Naive B cell (primary cell): ENCODE measurements at regions not wholly inside any gene's neighbourhood (a gene's known extent, or its start where the extent isn't known, plus 50 kb on each side); places are given as distances from the start of the nearest gene placed in this dataset.
"Not testable (repeated sequence)": the region's sequence is repeated elsewhere in the genome, so short reads cannot be mapped to it uniquely, and the experiment has no call there.

Source experiments
- ATAC-seq, 2 donors: fragments of 150-1000 bp; cut with Tn5 transposase; 2 replicates each; pipeline ENCODE4 v1.10.0; 2021; ENCODE audit warnings: low read depth in 2 of 2, mild to moderate bottlenecking in 2 of 2, moderate library complexity in 2 of 2
- DNase-seq: peaks from one replicate; pipeline ENCODE4 v3.0.0; 2022
- H3K27ac Mint-ChIP-seq, 6 donors: one replicate each; pipeline ENCODE4 v1.8.0; 2020 to 2022; ENCODE audit warnings: mild to moderate bottlenecking in 6 of 6, mixed read lengths in 6 of 6, moderate library complexity in 5 of 6, inconsistent platforms in 2 of 6
- H3K27me3 Mint-ChIP-seq, 3 donors: one replicate each; pipeline ENCODE4 v1.8.0; 2021 to 2022; ENCODE audit warnings: mixed read lengths in 3 of 3, mild to moderate bottlenecking in 1 of 3
- H3K36me3 Mint-ChIP-seq, 2 donors: one replicate each; pipeline ENCODE4 v1.8.0; 2020 to 2022; ENCODE audit warnings: mixed read lengths in 2 of 2, inconsistent platforms in 1 of 2, mild to moderate bottlenecking in 1 of 2
- H3K4me1 Mint-ChIP-seq, 3 donors: one replicate each; pipeline ENCODE4 v1.8.0; 2020 to 2022; ENCODE audit warnings: mixed read lengths in 3 of 3, inconsistent platforms in 1 of 3, mild to moderate bottlenecking in 1 of 3, moderate library complexity in 1 of 3
- H3K4me3 Mint-ChIP-seq, 8 donors: one replicate each; pipeline ENCODE4 v1.8.0; 2020 to 2022; ENCODE audit warnings: mild to moderate bottlenecking in 8 of 8, mixed read lengths in 8 of 8, moderate library complexity in 8 of 8, inconsistent platforms in 2 of 8
- H3K9me3 Mint-ChIP-seq, 7 donors: one replicate each; pipeline ENCODE4 v1.8.0; 2020 to 2022; ENCODE audit warnings: mixed read lengths in 7 of 7, mild to moderate bottlenecking in 5 of 7, inconsistent platforms in 2 of 7, moderate library complexity in 1 of 7

- Mint-ChIP-seq H3K4me3 (no peak overlapping the region), H3K36me3 (no peaks in the 10 kb centered on the region), H3K4me1 (no peaks in the 10 kb centered on the region), H3K9me3 (peaks cover 0 to 2% (median 0%) of the 10 kb centered on the region in 7 donors), H3K27ac (no peak overlapping the region), H3K27me3 (no peaks in the 10 kb centered on the region)
- no peak for ATAC-seq
- DNase-seq: no peak
These were observed 453.0 kb downstream of the PCDH11X start for GRCh38 chrX:92232182-92232581.

DNA sequence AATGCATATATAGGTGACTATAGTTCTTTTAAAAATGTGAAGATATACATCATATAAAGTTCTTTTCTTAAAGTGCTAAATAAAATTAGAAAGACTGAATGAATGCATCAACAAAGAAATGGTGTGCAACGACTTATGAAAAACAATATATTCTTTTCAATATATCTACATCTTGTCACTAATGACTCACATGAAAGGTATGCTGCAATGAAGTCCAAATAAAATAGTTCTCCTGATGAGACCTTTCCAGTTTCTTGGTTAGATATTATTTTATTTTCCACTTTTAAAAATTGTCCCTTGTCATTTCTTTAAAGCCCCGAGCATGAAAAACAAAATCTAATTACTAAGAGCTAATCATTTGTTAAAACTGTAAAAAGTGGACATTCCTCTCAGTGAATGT is 462.1 kb downstream of the PCDH11X start:
- H3K9me3 Mint-ChIP-seq: peaks cover 0 to 3% (median 0%) of the 10 kb centered on the region in 7 donors
- H3K4me3 Mint-ChIP-seq: no peak overlapping the region
- H3K4me1 Mint-ChIP-seq: no peaks in the 10 kb centered on the region
- ATAC-seq: no peak
- no peak overlapping the region for H3K27ac Mint-ChIP-seq
- H3K27me3 Mint-ChIP-seq: no peaks in the 10 kb centered on the region
- no peak for DNase-seq
- no peaks in the 10 kb centered on the region for H3K36me3 Mint-ChIP-seq

GRCh38 chrX:92247076-92247475 is 467.9 kb downstream of the PCDH11X start:
- H3K36me3 Mint-ChIP-seq: no peaks in the 10 kb centered on the region
- no peak for DNase-seq
- no peak for ATAC-seq
- no peaks in the 10 kb centered on the region for H3K4me1 Mint-ChIP-seq
- H3K9me3 Mint-ChIP-seq: peaks cover 0 to 4% (median 0%) of the 10 kb centered on the region in 7 donors
- no peak overlapping the region for H3K4me3 Mint-ChIP-seq
- no peak overlapping the region for H3K27ac Mint-ChIP-seq
- H3K27me3 Mint-ChIP-seq: no peaks in the 10 kb centered on the region

- Mint-ChIP-seq H3K9me3 (peaks cover 0 to 4% (median 0%) of the 10 kb centered on the region in 7 donors), H3K36me3 (no peaks in the 10 kb centered on the region), H3K27me3 (no peaks in the 10 kb centered on the region), H3K4me3 (no peak overlapping the region), H3K4me1 (no peaks in the 10 kb centered on the region), H3K27ac (no peak overlapping the region)
- no peak for ATAC-seq
- no peak for DNase-seq
These were observed 469.9 kb downstream of the PCDH11X start for GRCh38 chrX:92249125-92249524.

- Mint-ChIP-seq H3K4me3 (no peak overlapping the region), H3K27ac (no peak overlapping the region), H3K36me3 (no peaks in the 10 kb centered on the region), H3K4me1 (no peaks in the 10 kb centered on the region), H3K27me3 (no peaks in the 10 kb centered on the region), H3K9me3 (peaks cover 0 to 30% (median 19%) of the 10 kb centered on the region in 7 donors)
- DNase-seq (no peak), ATAC-seq (no peak)
These were observed 480.9 kb downstream of the PCDH11X start for GRCh38 chrX:92260102-92260501.

GRCh38 chrX:92270936-92271855 is 492.0 kb downstream of the PCDH11X start:
- Mint-ChIP-seq H3K4me3 (no peak overlapping the region), H3K27ac (no peak overlapping the region), H3K36me3 (no peaks in the 10 kb centered on the region), H3K27me3 (no peaks in the 10 kb centered on the region), H3K4me1 (no peaks in the 10 kb centered on the region), H3K9me3 (peaks cover 0 to 8% (median 2%) of the 10 kb centered on the region in 7 donors)
- no peak for ATAC-seq
- DNase-seq: no peak

DNA sequence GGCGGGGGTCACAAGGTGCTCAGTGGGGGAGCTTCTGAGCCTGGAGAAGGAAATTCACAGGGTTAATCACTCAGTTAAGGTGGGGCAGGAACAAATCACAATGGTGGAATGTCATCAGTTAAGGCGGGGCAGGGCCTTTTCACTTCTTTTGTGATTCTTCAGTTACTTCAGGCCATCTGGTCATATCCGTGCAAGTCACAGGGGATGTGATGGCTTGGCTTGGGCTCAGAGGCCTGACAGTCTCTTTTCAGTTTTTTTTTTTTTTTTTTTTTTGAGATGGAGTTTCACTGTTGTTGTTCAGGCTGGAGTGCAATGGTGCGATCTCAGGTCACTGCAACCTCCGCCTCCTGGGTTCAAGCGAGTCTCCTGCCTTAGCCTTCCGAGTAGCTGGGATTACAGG is 499.4 kb downstream of the PCDH11X start:
- H3K36me3 Mint-ChIP-seq, H3K4me1 Mint-ChIP-seq, H3K27ac Mint-ChIP-seq, DNase-seq, ATAC-seq, H3K4me3 Mint-ChIP-seq, H3K27me3 Mint-ChIP-seq: not testable (repeated sequence)
- H3K9me3 Mint-ChIP-seq: peaks cover 0 to 16% (median 6%) of the 10 kb centered on the region in 7 donors

DNA sequence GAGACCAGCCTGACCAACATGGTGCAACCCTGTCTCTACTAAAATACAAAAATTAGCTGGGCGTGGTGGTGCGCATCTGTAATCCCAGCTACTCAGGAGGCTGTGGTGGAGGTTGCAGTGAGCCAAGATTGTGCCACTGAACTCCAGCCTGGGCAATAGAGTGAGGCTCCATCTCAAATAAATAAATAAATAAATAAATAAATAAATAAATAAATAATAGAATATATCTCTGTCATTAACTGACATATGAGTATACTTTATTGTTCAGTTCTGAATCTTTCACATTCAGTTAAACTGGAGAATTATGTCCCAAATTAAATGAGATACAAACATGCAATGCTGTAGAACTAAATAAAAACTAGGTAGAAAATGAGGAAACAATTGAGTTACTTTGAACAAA is 501.2 kb downstream of the PCDH11X start:
- H3K27me3 Mint-ChIP-seq, H3K4me3 Mint-ChIP-seq: not testable (repeated sequence)

DNA sequence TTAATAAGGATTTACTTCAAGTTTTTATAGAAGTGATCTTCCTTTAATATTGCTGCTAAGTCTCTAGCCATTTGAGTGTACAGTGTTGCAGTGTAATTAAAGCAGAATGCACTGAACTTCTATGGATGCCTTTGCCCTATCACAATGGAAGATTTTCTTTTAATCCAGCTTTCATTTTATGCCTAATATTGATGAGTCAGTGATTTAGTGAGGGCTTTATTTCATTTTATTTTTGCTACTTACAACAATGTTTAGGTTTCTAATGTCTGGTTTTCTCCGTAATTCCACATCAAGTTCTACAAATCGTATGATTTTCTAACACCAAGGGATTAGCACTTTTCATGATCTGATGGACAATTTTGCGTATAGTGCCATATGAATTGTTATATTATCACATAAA is 504.1 kb downstream of the PCDH11X start:
- Mint-ChIP-seq H3K27me3 (no peaks in the 10 kb centered on the region), H3K36me3 (no peaks in the 10 kb centered on the region)

More for the DNA sequence above, 501.2 kb downstream of the PCDH11X start:
- peaks cover 0 to 16% (median 5%) of the 10 kb centered on the region in 7 donors for H3K9me3 Mint-ChIP-seq
- not testable (repeated sequence) for ATAC-seq, H3K4me1 Mint-ChIP-seq, DNase-seq, H3K36me3 Mint-ChIP-seq, H3K27ac Mint-ChIP-seq

GRCh38 chrX:92298067-92298466 is 518.9 kb downstream of the PCDH11X start:
- not testable (repeated sequence) for DNase-seq, H3K27me3 Mint-ChIP-seq, H3K4me1 Mint-ChIP-seq, H3K27ac Mint-ChIP-seq, H3K9me3 Mint-ChIP-seq, ATAC-seq, H3K4me3 Mint-ChIP-seq, H3K36me3 Mint-ChIP-seq

More for the DNA sequence above, 504.1 kb downstream of the PCDH11X start:
- Mint-ChIP-seq H3K4me1 (no peaks in the 10 kb centered on the region), H3K4me3 (no peak overlapping the region), H3K9me3 (peaks cover 0 to 5% (median under 1%) of the 10 kb centered on the region in 7 donors), H3K27ac (no peak overlapping the region)
- ATAC-seq: no peak
- DNase-seq: no peak

DNA sequence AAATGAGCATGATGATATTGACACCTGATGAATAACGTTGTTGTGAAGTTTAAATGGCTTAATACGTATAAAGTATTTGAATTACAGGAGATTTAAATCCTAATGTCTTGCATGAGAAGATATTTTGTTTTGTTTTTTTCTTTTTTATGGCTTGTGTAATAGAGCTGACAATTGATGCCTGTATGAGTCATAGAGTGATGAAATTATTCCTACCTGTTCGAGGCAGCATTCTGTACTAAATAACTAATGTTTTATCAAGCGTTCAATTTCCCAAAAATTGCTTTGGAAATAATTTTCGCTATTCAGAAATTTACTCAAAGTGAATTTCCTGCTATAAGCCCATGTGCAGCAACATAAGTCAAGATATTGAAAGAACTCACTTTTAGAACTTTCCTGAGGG is 554.0 kb downstream of the PCDH11X start:
- not testable (repeated sequence) for H3K27me3 Mint-ChIP-seq, H3K4me3 Mint-ChIP-seq, H3K27ac Mint-ChIP-seq, H3K9me3 Mint-ChIP-seq, H3K36me3 Mint-ChIP-seq, DNase-seq, H3K4me1 Mint-ChIP-seq, ATAC-seq

DNA sequence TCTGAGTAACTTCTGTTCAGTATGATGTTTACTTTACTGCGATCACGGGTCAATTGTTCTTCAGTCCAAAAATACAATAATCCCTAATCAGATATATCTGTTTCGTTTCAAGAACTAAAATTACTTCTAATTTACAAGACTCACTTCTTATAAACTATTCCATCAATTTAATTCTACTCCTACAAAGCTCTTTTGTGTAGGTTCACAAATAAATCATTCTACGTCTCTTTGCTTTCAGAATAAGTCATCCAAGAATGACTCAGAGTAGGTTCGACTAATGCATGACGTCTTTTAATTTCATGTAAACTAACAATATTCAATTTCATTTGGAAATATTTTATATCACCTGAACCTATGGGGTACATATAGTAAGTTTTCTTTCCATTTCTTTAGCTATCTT is 571.9 kb downstream of the PCDH11X start:
- not testable (repeated sequence) for H3K27me3 Mint-ChIP-seq, H3K9me3 Mint-ChIP-seq, H3K4me3 Mint-ChIP-seq, ATAC-seq, H3K36me3 Mint-ChIP-seq, H3K4me1 Mint-ChIP-seq, H3K27ac Mint-ChIP-seq, DNase-seq

- Mint-ChIP-seq H3K27me3 (no peaks in the 10 kb centered on the region), H3K27ac (no peak overlapping the region), H3K36me3 (no peaks in the 10 kb centered on the region), H3K9me3 (no peaks in the 10 kb centered on the region), H3K4me1 (no peaks in the 10 kb centered on the region), H3K4me3 (no peak overlapping the region)
- ATAC-seq (no peak), DNase-seq (no peak)
These were observed 572.3 kb downstream of the PCDH11X start for GRCh38 chrX:92351511-92351910.
